CD4-positive, alpha-beta T cell treated with Interleukin-15 for 4 hours (primary cell): ENCODE measurements at regions not wholly inside any gene's neighbourhood (a gene's known extent, or its start where the extent isn't known, plus 50 kb on each side); places are given as distances from the start of the nearest gene placed in this dataset.
"Not testable (repeated sequence)": the region's sequence is repeated elsewhere in the genome, so short reads cannot be mapped to it uniquely, and the experiment has no call there.

Source experiments
- DNase-seq: peaks from one replicate; pipeline ENCODE4 v3.0.0-alpha.2; 2020; ENCODE audit warnings: low spot score

DNA sequence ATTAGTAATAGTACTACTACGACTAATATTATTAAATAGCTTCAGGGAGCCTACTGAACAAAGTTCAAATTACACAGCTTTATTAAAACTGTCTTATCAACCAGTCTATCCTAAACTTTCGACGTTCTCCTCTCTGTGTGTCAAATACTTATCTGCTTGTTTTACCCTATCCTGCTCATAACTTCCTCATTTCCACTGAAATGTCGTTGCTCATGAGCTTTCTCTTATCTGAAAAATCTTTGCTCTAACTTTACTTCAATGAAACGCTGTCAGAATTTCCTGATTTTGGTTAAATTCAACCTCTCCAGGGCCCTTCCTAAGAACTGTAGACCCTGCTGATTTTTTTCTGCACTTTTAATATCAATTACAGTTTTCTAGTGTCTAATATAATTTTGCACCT lies 1431.0 kb upstream of the WWC1 start:
- DNase-seq, result no peak

DNA sequence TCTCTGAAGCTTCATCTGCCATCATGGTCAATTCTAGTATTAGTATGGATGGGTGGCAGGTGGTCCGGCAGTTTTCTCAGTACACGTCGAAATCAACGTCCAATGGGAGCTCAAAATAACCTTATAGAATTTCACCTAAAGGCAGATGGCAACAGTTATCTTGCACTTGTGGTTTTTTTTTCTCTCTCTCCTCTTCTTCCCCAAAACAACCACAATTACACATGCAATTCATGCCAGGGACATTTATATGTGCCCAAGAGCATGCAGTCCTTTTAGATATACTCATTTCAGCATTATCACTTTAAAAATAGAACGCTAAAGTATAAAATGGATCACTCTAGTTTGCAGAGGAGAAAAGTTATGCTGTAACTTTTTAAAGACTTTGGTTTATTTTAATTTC lies 1428.9 kb upstream of the WWC1 start:
- DNase-seq, result no peak

DNA sequence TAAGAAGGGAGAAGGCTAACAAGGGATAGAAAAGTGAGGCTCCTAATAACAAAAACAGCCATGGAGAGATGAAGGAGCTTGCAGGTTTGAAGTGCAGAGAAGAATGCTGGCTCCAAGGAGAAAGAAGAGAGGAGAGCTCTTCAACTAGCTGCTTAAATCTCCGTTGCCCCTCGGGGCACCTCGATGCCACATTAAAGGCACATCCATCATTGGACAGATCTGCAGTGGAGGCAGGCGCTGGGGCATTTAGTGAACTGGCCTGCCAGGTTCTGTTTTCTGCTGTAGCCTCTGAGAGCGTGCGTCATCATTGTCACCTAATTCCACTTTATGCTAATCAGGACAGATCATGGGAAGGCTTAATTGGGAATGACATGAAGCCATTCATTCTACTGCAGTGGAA lies 1426.2 kb upstream of the WWC1 start:
- DNase-seq, result no peak

DNA sequence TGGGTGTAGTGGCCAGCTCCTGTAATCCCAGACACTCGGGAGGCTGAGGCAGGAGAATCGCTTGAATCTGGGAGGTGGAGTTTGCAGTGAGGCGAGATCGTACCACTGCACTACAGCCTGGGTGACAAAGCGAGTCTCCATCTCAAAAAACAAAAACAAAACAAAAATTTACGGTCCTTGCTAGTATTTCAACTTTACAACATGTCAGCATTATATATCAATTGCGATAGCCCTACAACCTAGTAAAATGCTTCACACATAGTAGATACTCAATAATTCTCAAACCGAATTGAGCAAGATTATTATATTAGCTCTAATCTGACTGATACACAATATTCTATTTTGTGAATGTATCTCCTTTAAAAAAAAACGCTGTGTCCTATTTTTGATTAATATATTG lies 1411.0 kb upstream of the WWC1 start:
- no peak for DNase-seq

DNA sequence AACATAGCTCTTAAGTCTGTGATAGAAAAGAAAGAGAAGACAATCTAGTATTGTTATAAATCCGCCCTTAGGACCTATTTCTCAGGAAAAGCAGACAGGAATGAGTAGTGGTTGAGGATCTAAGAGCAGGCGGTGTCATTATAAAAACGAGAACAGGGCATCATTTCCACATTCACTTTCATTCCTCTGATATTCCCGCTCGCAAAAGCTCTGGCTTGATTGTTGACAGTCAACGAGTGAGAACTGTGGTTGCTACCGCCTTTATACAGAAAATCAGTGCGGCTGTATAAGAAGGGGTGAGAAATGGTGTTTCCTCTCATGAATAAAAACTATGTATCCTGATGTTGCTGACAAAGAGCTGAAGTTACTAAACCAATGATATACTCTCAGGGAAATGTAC lies 1409.6 kb upstream of the WWC1 start:
- no peak for DNase-seq

DNA sequence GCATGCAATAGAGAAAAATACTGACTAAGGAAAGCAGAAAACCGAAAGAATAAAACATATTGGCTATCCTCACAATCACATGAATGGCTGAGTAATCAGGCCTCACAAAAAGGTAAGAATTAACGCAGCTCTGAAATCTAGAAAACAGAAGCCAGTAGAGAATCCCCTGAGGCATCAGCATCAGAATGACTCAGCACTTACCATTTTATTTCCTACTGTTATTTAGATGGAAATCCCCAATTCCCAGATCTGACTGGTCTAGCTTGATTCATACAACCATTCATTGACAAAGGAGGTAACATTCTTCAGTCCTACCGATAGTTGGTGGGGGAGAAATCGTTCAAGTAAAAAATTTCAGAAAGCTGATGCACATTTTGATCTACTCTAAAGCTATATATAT lies 1408.4 kb upstream of the WWC1 start:
- DNase-seq, result no peak

DNA sequence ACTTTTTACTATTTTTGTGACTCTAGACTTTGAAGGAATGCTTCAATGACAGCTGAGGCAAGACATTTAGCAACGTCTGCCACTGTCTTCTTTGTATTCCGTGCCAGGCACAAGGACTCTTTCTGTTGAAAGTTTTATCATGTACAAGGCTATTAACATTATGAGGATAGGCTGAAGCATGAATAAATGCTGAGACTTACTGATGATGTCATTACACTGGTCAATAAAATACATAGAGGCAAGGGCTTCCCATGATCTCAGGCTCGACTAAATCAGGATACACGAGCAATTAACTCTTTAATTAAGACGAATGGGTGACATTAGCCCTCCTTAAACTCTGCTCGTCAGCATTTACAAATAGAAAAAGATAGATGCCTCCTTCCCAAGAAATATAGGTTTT lies 1393.3 kb upstream of the WWC1 start:
- no peak for DNase-seq

DNA sequence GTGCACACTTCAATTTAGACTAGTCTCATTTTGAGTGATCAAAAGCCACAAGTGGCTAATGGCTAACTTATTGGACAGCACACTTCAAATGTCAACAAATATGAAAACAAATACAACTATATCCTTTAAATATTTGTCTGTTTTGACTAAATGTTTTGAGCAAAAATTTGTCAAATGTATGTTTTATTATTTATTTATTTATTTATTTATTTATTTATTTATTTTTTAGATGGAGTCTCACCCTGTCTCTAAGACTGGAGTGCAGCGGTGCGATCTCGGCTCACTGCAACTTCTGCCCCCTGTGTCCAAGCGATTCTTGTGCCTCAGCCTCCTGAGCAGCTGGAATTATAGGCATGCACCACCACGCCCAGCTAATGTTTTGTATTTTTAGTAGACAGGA lies 1392.1 kb upstream of the WWC1 start:
- DNase-seq, result no peak

DNA sequence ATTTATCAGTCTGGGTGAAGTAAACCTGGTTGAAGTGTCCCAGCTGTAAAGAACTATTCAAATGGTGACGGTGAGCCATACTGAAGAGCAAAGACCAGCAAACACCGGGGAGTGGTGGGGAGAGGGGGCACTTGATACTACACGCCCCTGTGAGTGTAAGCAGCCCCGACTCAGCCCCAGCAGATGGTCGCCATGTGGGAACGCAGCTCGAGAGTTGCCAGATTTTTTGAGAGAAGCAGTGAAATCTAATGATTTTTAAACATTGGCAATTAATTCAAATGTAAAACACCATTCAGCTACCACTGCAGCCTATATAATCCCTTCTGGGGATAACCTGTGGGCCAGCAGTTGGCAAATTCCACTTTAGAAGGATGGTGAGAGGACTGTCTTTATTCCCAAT lies 1386.9 kb upstream of the WWC1 start:
- no peak for DNase-seq

DNA sequence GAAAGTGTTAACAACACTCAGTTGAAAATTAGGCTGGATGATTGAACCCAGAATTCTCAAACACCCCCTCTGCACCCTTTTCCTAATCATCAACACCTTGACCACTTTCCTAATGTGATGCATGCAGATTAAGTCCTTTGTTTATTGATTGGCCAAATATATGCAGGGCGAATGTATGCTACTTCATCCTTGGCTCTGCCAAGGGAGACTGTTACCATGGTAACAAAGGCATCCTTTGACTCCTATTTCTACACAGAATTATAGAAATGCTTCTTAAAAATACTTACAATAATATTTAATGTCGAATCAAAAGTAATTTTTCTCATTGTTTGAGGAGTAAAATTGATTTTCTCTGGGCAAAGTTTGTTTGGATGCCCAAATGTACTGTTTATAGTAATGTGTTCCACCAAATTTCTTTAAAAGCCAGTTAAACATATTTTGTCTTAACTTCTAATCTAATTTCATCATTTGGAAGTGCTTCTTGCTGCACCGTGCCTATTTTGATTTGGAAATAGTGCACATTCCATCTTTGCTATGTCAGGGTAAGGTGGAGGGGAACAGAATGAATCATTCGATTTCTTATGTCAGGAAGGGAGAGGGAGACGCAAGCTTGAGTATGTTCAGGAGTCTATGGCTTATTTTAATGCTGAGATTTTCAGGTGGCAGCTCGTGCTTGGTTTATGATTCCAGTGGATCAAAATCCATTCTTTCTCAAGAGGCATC lies 1384.3 kb upstream of the WWC1 start:
- DNase-seq, result no peak

DNA sequence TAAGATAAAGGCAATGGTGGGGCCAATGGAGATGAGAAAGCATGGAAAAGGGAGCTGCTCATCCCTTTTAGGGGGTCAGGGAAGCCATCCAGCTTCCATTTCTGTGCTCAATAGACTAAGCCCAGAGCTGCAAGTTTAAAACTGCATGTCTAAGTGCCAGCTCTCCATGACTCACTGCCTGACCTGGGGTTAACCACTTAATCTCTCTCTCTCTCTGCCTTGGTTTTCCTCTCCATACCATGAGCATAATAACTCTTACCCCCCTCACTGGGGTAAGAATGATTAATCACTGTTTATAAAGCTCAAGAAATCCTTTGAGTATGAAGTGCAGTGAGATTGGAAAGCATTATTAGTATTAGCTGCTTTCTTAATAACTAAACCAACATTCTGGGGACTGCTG lies 1382.4 kb upstream of the WWC1 start:
- no peak for DNase-seq

DNA sequence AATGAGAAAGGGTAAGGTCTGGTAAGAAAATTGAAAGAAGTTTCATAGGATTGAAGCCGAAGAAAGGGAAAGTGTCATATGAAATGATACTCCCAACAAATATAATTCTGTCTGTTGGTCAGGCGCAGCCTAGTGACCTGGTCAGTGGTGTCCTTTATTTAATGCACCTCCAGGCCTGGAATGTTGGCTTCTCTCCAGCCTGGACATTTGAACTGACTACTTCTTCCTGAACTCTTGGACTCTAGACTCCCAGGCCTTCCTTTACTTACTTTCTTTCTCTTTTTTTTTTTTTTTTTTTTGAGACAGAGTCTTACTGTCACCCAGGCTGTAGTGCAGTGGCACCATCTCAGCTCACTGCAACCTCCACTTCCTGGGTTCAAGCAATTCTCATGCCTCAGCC lies 1381.5 kb upstream of the WWC1 start:
- DNase-seq, result no peak

DNA sequence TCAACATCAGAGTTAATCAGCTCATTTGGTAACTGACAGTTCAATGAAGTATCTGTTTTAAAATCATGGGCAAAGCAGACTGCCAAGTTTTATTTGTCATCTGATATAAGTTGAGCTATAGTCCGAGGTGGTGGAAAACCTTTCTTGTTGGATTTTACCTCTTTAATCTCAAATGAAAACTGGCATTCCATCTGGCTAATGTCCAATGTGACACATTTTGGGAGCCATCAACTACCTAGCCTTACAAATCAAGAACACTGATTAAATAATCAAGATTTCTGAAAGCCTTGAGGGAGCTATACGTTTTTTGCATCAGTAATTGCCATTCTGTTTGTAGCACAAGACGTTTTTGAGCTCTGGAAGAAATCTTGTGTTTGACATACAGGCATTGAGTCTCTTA lies 1380.5 kb upstream of the WWC1 start:
- DNase-seq, result no peak

DNA sequence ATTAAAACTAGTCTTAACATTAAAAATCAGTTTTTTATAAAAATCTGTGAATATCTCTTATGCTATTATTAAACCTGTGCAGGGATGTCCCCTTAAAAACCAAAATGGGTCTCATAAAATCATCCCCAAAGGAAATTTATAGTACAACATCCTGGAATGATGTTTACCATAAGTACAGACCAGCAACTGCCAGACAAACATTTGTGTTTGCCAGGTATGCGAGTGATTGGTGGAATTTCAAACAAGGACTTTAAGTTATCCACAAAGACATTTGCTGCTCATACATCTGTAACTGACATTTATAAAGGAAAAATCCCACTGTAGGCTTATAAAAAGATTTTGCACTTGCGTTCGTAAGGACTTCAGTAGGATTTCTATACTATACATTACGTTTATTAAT lies 1375.4 kb upstream of the WWC1 start:
- no peak for DNase-seq

DNA sequence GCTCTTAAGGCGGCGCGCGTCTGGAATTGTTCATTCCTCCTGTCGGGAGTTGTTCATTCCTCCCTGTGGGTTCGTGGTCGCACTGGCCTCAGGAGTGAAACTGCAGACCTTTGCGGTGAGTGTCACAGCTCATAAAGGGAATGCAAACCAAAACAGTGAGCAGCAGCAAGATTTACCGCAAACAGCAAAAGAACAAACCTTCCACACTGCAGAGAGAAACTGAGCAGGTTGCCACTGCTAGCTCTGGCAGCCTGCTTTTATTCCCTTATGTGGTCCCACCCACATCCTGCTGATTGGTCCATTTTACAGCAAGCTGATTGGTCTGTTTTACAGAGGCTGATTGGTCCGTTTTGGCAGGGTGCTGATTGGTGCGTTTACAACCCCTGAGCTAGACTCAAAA lies 1365.3 kb upstream of the WWC1 start:
- no peak for DNase-seq

DNA sequence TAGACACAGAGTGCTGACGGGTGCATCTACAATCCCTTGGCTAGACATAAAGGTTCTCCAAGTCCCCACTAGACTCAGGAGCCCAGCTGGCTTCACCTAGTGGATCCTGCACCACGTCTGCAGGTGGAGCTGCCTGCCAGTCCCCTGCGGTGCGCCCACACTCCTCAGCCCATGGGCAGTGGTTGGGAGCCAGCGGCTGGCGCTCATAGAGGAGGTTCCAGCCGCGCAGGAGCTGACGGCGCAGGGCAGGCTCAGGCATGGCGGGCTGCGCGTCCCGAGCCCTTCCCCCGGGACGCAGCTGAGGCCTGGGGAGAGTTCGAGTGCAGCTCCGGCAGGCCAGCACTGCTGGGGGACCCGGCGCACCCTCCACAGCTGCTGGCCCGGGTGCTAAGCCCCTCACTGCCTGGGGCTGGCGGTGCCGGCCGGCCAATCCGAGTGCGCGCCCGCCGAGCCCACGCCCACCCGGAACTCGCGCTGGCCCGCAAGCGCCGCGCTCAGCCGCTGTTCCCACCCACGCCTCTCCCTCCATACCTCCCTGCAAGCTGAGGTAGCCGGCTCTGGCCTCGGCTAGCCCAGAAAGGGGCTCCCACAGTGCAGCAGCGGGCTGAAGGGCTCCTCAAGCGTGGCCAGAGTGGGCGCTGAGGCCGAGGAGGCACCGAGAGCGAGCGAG lies 1364.5 kb upstream of the WWC1 start:
- not testable (repeated sequence) for DNase-seq

DNA sequence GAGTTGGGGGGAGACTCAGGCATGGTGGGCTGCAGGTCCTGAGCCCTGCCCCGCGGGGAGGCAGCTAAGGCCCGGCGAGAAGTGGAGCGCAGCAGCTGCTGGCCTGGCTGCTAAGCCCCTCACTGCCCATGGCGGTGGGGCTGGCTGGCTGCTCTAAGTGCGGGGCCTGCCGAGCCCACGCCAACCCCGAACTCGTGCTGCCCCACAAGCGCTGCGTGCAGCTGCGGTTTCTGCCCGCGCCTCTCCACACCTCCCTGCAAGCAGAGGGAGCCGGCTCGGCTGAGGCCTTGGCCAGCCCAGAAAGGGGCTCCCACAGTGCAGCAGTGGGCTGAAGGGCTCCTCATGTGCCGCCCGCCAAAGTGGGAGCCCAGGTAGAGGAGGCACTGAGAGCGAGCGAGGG lies 1355.1 kb upstream of the WWC1 start:
- no peak for DNase-seq

DNA sequence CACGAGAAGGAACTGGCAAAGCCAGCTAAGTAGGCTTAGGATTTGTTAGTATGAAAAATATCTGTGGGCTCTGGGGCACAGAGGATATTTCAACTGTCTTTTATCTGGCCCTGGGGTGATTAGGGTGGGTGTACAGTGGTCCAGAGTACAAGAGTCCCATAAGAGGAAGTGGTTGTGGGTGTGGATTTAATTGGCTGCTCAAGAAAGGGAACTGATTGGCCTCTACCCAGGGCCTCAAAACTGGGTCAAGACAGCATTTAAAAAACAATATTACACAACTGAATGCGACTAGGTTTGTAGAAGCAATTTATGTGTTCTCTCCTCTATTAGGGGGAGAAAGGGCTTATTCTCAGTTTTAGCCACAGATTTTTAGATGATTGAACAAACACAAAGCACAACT lies 1353.4 kb upstream of the WWC1 start:
- DNase-seq, result no peak

DNA sequence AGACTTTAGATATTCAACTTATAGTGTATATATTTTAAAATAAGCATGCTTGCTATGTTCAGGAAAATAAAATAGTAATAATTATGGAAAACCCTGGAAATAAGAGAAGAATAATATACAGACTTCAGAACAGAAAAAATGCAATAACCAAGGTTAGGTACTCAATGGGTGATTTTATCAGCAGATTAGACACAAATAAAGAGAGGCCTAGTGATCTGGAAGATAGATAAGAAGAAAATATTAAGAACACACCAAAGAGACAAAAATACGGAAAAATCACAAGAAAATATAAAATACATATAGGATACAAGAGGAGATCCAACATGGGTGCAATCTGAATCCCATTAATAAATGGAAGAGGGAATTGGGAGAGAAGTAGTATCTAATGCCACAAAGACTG lies 1348.5 kb upstream of the WWC1 start:
- DNase-seq, result no peak

DNA sequence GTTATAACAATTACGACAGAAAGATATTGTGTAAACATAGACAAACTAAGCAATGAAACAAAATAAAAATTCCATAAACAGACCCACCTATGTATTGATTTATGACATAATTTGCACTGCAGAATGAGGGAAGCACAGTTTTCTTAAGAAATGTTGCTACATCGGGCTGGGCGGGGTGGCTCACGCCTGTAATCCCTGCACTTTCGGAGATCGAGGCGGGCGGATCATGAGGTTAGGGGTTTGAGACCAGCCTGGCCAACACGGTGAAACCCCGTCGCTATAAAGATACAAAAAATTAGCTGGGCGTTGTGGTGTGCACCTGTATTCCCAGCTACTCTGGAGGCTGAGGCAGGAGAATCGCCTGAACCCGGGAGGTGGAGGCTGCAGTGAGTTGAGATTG lies 1344.4 kb upstream of the WWC1 start:
- DNase-seq, result no peak

DNA sequence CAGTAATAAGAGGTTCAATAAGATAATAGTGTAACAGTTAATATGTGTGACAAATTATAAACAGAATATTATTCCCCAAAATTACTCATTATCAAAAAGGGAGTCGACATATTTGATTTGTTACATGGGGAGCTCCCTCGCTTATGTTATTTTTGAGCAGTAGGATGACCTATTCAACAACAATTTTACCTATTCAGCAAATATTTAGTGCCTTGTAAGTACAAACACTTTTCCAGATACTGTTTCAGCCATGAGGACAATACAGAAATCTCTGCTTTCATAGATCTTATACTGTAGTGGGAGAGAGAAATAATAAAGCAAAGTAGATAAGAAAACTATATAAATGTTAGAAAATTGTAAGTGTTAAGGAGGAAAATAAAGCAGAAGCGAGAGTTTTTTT lies 1342.8 kb upstream of the WWC1 start:
- DNase-seq, result no peak

DNA sequence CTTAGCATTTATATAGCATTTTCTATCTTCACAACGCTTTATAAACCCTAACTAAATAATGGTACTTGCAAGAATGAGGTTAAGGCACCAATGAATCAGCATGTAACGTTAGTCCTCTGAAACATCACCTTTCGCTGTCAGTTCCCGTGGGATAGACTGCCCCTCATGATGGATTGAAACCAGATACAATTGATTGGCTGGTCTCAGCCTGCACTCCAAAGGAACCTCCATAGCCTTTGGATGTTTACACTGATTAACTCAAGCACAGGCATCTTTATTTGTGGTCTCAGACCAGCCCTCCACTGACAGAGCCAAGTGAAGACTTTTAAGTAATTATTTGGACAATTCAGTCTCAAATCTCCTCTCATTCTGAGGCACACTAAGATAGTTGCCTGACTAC lies 1339.4 kb upstream of the WWC1 start:
- DNase-seq, result no peak

DNA sequence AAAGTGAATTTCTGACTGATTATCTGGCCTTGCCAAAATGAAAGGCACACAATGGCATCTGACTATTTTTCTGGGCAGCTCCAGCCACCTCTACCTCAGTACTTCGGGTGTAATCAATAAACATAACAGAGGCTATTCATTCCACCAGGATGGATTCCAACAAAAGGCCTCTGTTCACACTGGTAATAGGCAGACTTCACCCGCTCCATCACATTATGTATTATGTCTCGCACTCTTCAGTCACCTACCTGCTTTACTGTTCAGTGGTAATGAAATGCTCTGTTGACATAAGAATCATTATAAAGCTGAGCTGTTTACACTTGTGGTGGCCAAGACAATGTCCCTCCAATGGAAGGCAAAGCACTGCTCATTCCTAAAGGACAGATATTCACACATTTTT lies 1333.7 kb upstream of the WWC1 start:
- no peak for DNase-seq

DNA sequence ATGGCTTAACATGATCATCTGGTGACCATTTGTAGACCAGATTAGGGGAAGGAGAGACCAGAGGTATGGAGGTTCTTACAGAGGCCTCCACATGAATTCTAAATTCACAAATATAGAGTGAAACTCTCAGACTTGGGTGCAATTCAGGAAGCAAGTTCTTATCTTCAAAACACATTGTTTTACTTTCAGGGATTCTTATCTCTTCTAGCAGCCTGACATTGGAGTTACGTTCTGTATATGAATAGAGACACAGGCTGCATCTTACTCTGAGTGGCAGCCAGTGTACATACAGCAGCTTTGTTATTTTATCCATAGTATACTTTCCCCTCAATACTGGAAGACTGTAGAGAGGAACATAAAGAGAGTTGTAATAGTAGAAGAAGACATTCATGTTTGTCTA lies 1331.7 kb upstream of the WWC1 start:
- no peak for DNase-seq
